ENCODE measurements at regions not wholly inside any gene's neighbourhood (a gene's known extent, or its start where the extent isn't known, plus 50 kb on each side); places are given as distances from the start of the nearest gene placed in this dataset.

- no peak overlapping the region for H3K4me3 Mint-ChIP-seq
- H3K4me1 Mint-ChIP-seq: peaks cover 38 to 49% (median 42%) of the 10 kb centered on the region in 3 donors
- H3K9me3 Mint-ChIP-seq: no peaks in the 10 kb centered on the region
- Histone ChIP-seq H3K36me3 (ENCODE audit: control insufficient read depth in 2 of 2, extremely low read depth in 1 of 2, insufficient read depth in 1 of 2, low read length in 1 of 2) (no peaks in the 10 kb centered on the region), H3K27me3 (replicated peaks in 1 of 2; ENCODE audit: control insufficient read depth in 2 of 2, extremely low read depth in 1 of 2, insufficient read depth in 2 of 2, low read length in 1 of 2) (no peaks in the 10 kb centered on the region), H3K4me3 (ENCODE audit: control insufficient read depth in 1 of 2, extremely low read depth in 1 of 2, low read length in 1 of 2) (no peak overlapping the region), H3K27ac (ENCODE audit: low read length) (peak overlapping the region; percentile 70), H3K9me3 (no peaks in the 10 kb centered on the region), H3K4me1 (ENCODE audit: control insufficient read depth in 1 of 2, extremely low read depth in 1 of 2, insufficient read depth in 2 of 2, low read length in 2 of 2) (peaks cover 0 to 42% of the 10 kb centered on the region in 2 experiments)
- CTCF ChIA-PET: no interaction called here
- ATAC-seq (replicated peaks in 1 of 4) (no peak), DNase-seq (no peak)
- no peaks in the 10 kb centered on the region for H3K27me3 Mint-ChIP-seq
- H3K27ac Mint-ChIP-seq: peak overlapping the region; percentile 69 to 92
- 100% methylated on average over 1 of the region's 1 CpG for WGBS (ENCODE audit: insufficient coverage)
- H3K36me3 Mint-ChIP-seq: no peaks in the 10 kb centered on the region
- POLR2A ChIA-PET: no interaction called here
These were observed 288.9 kb upstream of the KLF6 start for GRCh38 chr10:4073912-4074311.

- no peaks in the 10 kb centered on the region for H3K9me3 ChIP-seq
- peaks cover 22 to 32% (median 24%) of the 10 kb centered on the region in 3 donors for H3K4me1 Mint-ChIP-seq
- H3K36me3 Mint-ChIP-seq: no peaks in the 10 kb centered on the region
- H3K4me3 ChIP-seq (ENCODE audit: control insufficient read depth in 1 of 2, extremely low read depth in 1 of 2, low read length in 1 of 2): no peak overlapping the region
- DNase-seq (no peak), ATAC-seq (replicated peaks in 1 of 4) (no peak)
- H3K27ac Mint-ChIP-seq: no peak overlapping the region
- ChIA-PET CTCF (no interaction called here), POLR2A (interaction anchor here in 1 of 2 donors (0.5 to 0.6 kb wide), 2 partner anchors 13 to 191 kb away, joined by 3 read pairs; no protein-coding TSS in a partner anchor)
- H3K4me3 Mint-ChIP-seq: no peak overlapping the region
- peaks cover 0 to 29% of the 10 kb centered on the region in 2 experiments for H3K4me1 ChIP-seq (ENCODE audit: control insufficient read depth in 1 of 2, extremely low read depth in 1 of 2, insufficient read depth in 2 of 2, low read length in 2 of 2)
- H3K9me3 Mint-ChIP-seq: no peaks in the 10 kb centered on the region
- 95% methylated on average over 6 of the region's 11 CpGs for WGBS (ENCODE audit: insufficient coverage)
- H3K27ac ChIP-seq (ENCODE audit: low read length): no peak overlapping the region
- H3K27me3 Mint-ChIP-seq: no peaks in the 10 kb centered on the region
- H3K27me3 ChIP-seq (replicated peaks in 1 of 2; ENCODE audit: control insufficient read depth in 2 of 2, extremely low read depth in 1 of 2, insufficient read depth in 2 of 2, low read length in 1 of 2): no peaks in the 10 kb centered on the region
- no peaks in the 10 kb centered on the region for H3K36me3 ChIP-seq (ENCODE audit: control insufficient read depth in 2 of 2, extremely low read depth in 1 of 2, insufficient read depth in 1 of 2, low read length in 1 of 2)
These were observed 286.1 kb upstream of the KLF6 start for GRCh38 chr10:4070921-4071660.

GRCh38 chr10:4070184-4070583 is 285.2 kb upstream of the KLF6 start:
- no peak overlapping the region for H3K4me3 ChIP-seq (ENCODE audit: control insufficient read depth in 1 of 2, extremely low read depth in 1 of 2, low read length in 1 of 2)
- no peak for DNase-seq

GRCh38 chr10:4069491-4069890 is 284.5 kb upstream of the KLF6 start:
- Mint-ChIP-seq H3K27ac (no peak overlapping the region), H3K36me3 (no peaks in the 10 kb centered on the region), H3K9me3 (no peaks in the 10 kb centered on the region), H3K4me3 (no peak overlapping the region), H3K27me3 (no peaks in the 10 kb centered on the region), H3K4me1 (peaks cover 8 to 17% (median 8%) of the 10 kb centered on the region in 3 donors)
- H3K4me3 ChIP-seq (ENCODE audit: control insufficient read depth in 1 of 2, extremely low read depth in 1 of 2, low read length in 1 of 2): no peak overlapping the region
- WGBS (ENCODE audit: insufficient coverage): 94% methylated on average over 3 of the region's 3 CpGs
- H3K36me3 ChIP-seq (ENCODE audit: control insufficient read depth in 2 of 2, extremely low read depth in 1 of 2, insufficient read depth in 1 of 2, low read length in 1 of 2): no peaks in the 10 kb centered on the region
- ChIA-PET POLR2A (no interaction called here), CTCF (no interaction called here)
- DNase-seq: no peak
- ATAC-seq (replicated peaks in 1 of 4): no peak
- H3K9me3 ChIP-seq: no peaks in the 10 kb centered on the region
- H3K27me3 ChIP-seq (replicated peaks in 1 of 2; ENCODE audit: control insufficient read depth in 2 of 2, extremely low read depth in 1 of 2, insufficient read depth in 2 of 2, low read length in 1 of 2): no peaks in the 10 kb centered on the region
- no peak overlapping the region for H3K27ac ChIP-seq (ENCODE audit: low read length)
- H3K4me1 ChIP-seq (ENCODE audit: control insufficient read depth in 1 of 2, extremely low read depth in 1 of 2, insufficient read depth in 2 of 2, low read length in 2 of 2): peaks cover 0 to 17% of the 10 kb centered on the region in 2 experiments

More at GRCh38 chr10:4070184-4070583, 285.2 kb upstream of the KLF6 start:
- H3K36me3 Mint-ChIP-seq: no peaks in the 10 kb centered on the region
- H3K27ac ChIP-seq (ENCODE audit: low read length): no peak overlapping the region
- H3K27ac Mint-ChIP-seq: no peak overlapping the region
- no peaks in the 10 kb centered on the region for H3K27me3 Mint-ChIP-seq
- no peaks in the 10 kb centered on the region for H3K27me3 ChIP-seq (replicated peaks in 1 of 2; ENCODE audit: control insufficient read depth in 2 of 2, extremely low read depth in 1 of 2, insufficient read depth in 2 of 2, low read length in 1 of 2)
- ChIA-PET CTCF (no interaction called here), POLR2A (no interaction called here)
- WGBS (ENCODE audit: insufficient coverage): no CpG with 5 or more reads among the region's 1 CpG
- H3K36me3 ChIP-seq (ENCODE audit: control insufficient read depth in 2 of 2, extremely low read depth in 1 of 2, insufficient read depth in 1 of 2, low read length in 1 of 2): no peaks in the 10 kb centered on the region
- no peak for ATAC-seq (replicated peaks in 1 of 4)
- no peaks in the 10 kb centered on the region for H3K9me3 Mint-ChIP-seq
- peaks cover 15 to 24% (median 15%) of the 10 kb centered on the region in 3 donors for H3K4me1 Mint-ChIP-seq
- no peak overlapping the region for H3K4me3 Mint-ChIP-seq
- H3K9me3 ChIP-seq: no peaks in the 10 kb centered on the region
- H3K4me1 ChIP-seq (ENCODE audit: control insufficient read depth in 1 of 2, extremely low read depth in 1 of 2, insufficient read depth in 2 of 2, low read length in 2 of 2): peaks cover 0 to 22% of the 10 kb centered on the region in 2 experiments

- no peaks in the 10 kb centered on the region for H3K36me3 ChIP-seq (ENCODE audit: control insufficient read depth in 2 of 2, extremely low read depth in 1 of 2, insufficient read depth in 1 of 2, low read length in 1 of 2)
- no peaks in the 10 kb centered on the region for H3K27me3 Mint-ChIP-seq
- DNase-seq (no peak), ATAC-seq (replicated peaks in 1 of 4) (no peak)
- ChIA-PET POLR2A (no interaction called here), CTCF (no interaction called here)
- H3K4me3 Mint-ChIP-seq: no peak overlapping the region
- H3K4me3 ChIP-seq (ENCODE audit: control insufficient read depth in 1 of 2, extremely low read depth in 1 of 2, low read length in 1 of 2): no peak overlapping the region
- 100% methylated on average over 3 of the region's 3 CpGs for WGBS (ENCODE audit: insufficient coverage)
- H3K27ac ChIP-seq (ENCODE audit: low read length): no peak overlapping the region
- peaks cover 0 to 11% of the 10 kb centered on the region in 2 experiments for H3K4me1 ChIP-seq (ENCODE audit: control insufficient read depth in 1 of 2, extremely low read depth in 1 of 2, insufficient read depth in 2 of 2, low read length in 2 of 2)
- H3K27me3 ChIP-seq (replicated peaks in 1 of 2; ENCODE audit: control insufficient read depth in 2 of 2, extremely low read depth in 1 of 2, insufficient read depth in 2 of 2, low read length in 1 of 2): no peaks in the 10 kb centered on the region
- H3K36me3 Mint-ChIP-seq: no peaks in the 10 kb centered on the region
- H3K9me3 Mint-ChIP-seq: no peaks in the 10 kb centered on the region
- H3K27ac Mint-ChIP-seq: no peak overlapping the region
- H3K9me3 ChIP-seq: no peaks in the 10 kb centered on the region
- H3K4me1 Mint-ChIP-seq: peaks cover 0 to 9% (median 0%) of the 10 kb centered on the region in 3 donors
These were observed 283.6 kb upstream of the KLF6 start for GRCh38 chr10:4068629-4069028.

GRCh38 chr10:4067931-4068561 is 283.0 kb upstream of the KLF6 start:
- ChIA-PET CTCF (no interaction called here), POLR2A (no interaction called here)
- Mint-ChIP-seq H3K27ac (no peak overlapping the region), H3K27me3 (no peaks in the 10 kb centered on the region), H3K36me3 (no peaks in the 10 kb centered on the region), H3K4me1 (peaks cover 0 to 5% (median 0%) of the 10 kb centered on the region in 3 donors), H3K9me3 (no peaks in the 10 kb centered on the region), H3K4me3 (no peak overlapping the region)
- H3K36me3 ChIP-seq (ENCODE audit: control insufficient read depth in 2 of 2, extremely low read depth in 1 of 2, insufficient read depth in 1 of 2, low read length in 1 of 2): no peaks in the 10 kb centered on the region
- H3K4me3 ChIP-seq (ENCODE audit: control insufficient read depth in 1 of 2, extremely low read depth in 1 of 2, low read length in 1 of 2): no peak overlapping the region
- DNase-seq (no peak), ATAC-seq (replicated peaks in 1 of 4) (no peak)
- peaks cover 0 to 11% of the 10 kb centered on the region in 2 experiments for H3K4me1 ChIP-seq (ENCODE audit: control insufficient read depth in 1 of 2, extremely low read depth in 1 of 2, insufficient read depth in 2 of 2, low read length in 2 of 2)
- no peaks in the 10 kb centered on the region for H3K9me3 ChIP-seq
- H3K27me3 ChIP-seq (replicated peaks in 1 of 2; ENCODE audit: control insufficient read depth in 2 of 2, extremely low read depth in 1 of 2, insufficient read depth in 2 of 2, low read length in 1 of 2): no peaks in the 10 kb centered on the region
- WGBS (ENCODE audit: insufficient coverage): 67% methylated on average over 5 of the region's 6 CpGs
- H3K27ac ChIP-seq (ENCODE audit: low read length): no peak overlapping the region
